ENCODE measurements at regions not wholly inside any gene's neighbourhood (a gene's known extent, or its start where the extent isn't known, plus 50 kb on each side); places are given as distances from the start of the nearest gene placed in this dataset.
"Not testable (repeated sequence)": the region's sequence is repeated elsewhere in the genome, so short reads cannot be mapped to it uniquely, and the experiment has no call there.

DNA sequence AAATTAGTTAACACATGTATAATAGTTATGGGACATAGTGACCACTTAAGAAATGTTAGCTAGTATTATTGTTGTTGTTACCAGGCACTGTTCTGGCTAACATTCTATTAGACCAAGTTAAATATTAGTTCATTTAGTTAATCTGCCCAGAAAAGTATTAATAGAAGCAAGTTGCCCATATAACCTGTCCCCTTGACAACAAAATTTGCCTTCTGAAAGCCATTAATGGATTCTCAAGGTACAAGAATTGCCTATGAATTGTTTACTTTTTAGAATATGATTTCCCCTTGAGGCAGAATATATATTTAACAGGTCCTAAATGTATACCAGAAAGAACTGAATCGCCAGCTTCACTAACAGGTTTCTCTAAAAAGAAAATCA, 167.3 kb upstream of the TMCC3 start:
- POLR2A ChIA-PET, result no interaction called here
- TF ChIP-seq CTCF (IDR thresholded peaks at IDR 0.05; ENCODE audit: insufficient read depth, low read depth, low read length), result no peak
- no peaks in the 10 kb centered on the region for H3K27me3 ChIP-seq (ENCODE audit: control insufficient read depth, insufficient read depth, low read length)
- CTCF ChIA-PET, result interaction anchor here (0.6 kb wide), 1 partner anchor 10 kb away, joined by 3 read pairs; no protein-coding TSS in a partner anchor
- no peak overlapping the region for H3K4me3 ChIP-seq (ENCODE audit: low read depth, low read length)
- no peak for DNase-seq (ENCODE audit: low read depth)
- H3K36me3 ChIP-seq (ENCODE audit: control insufficient read depth, insufficient read depth, low read length), result no peaks in the 10 kb centered on the region

GRCh38 chr12:94817201-94817600, 166.8 kb upstream of the TMCC3 start:
- CTCF ChIA-PET, result interaction anchor here (0.6 kb wide), 1 partner anchor 9 kb away, joined by 3 read pairs; no protein-coding TSS in a partner anchor
- H3K27me3 ChIP-seq (ENCODE audit: control insufficient read depth, insufficient read depth, low read length); H3K4me3 ChIP-seq (ENCODE audit: low read depth, low read length); H3K36me3 ChIP-seq (ENCODE audit: control insufficient read depth, insufficient read depth, low read length); POLR2A ChIA-PET; DNase-seq (ENCODE audit: low read depth): not testable (repeated sequence)

DNA sequence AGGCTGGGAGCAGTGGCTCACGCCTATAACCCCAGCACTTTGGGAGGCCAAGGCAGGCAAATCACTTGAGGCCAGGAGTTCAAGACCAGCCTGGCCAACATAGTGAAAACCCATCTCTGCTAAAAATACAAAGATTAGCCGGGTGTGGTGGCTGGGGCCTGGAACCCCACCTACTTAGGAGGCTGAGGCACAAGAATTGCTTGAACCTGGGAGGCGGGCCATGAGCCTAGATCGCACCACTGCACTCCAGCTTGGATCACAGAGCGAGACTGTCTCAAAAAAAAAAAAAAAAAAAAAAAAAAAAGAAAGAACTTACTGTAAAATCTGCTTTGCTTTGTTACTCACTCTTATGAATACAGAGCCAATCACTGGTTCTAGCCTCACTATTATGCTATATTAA, 166.4 kb upstream of the TMCC3 start:
- H3K36me3 ChIP-seq (ENCODE audit: control insufficient read depth, insufficient read depth, low read length); POLR2A ChIA-PET; H3K4me3 ChIP-seq (ENCODE audit: low read depth, low read length); H3K27me3 ChIP-seq (ENCODE audit: control insufficient read depth, insufficient read depth, low read length); DNase-seq (ENCODE audit: low read depth): not testable (repeated sequence)
- CTCF ChIA-PET, result interaction anchor here (0.6 kb wide), 1 partner anchor 9 kb away, joined by 3 read pairs; no protein-coding TSS in a partner anchor

DNA sequence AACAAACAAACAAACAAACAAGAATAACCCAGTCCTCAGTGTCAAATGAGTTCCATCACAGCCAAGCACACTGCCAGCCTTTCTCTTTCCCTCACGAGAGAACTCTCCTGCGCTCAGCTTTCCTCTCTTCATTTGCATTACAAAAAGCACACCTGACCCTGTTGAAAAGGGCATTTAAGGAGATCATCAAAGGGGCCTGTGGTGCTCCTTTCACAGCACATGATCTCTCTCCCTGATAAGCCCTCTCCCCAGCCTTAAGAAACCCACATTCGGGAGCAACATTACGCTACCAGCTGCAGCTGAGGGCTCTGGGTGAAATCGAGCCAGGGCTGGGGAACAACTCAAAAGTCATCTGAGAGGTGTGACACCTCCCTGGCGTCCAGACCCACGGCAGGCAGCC, 165.6 kb upstream of the TMCC3 start:
- CTCF ChIA-PET, result no interaction called here
- POLR2A ChIA-PET, result no interaction called here

GRCh38 chr12:94815450-94815849, 165.1 kb upstream of the TMCC3 start:
- H3K4me3 ChIP-seq (ENCODE audit: low read depth, low read length), result no peak overlapping the region
- H3K27me3 ChIP-seq (ENCODE audit: control insufficient read depth, insufficient read depth, low read length), result no peaks in the 10 kb centered on the region
- CTCF ChIA-PET, result no interaction called here
- DNase-seq (ENCODE audit: low read depth), result no peak
- H3K36me3 ChIP-seq (ENCODE audit: control insufficient read depth, insufficient read depth, low read length), result no peaks in the 10 kb centered on the region
- POLR2A ChIA-PET, result no interaction called here
- TF ChIP-seq CTCF (IDR thresholded peaks at IDR 0.05; ENCODE audit: insufficient read depth, low read depth, low read length), result no peak

More for the DNA sequence above, 165.6 kb upstream of the TMCC3 start:
- no peak for TF ChIP-seq CTCF (IDR thresholded peaks at IDR 0.05; ENCODE audit: insufficient read depth, low read depth, low read length)
- Histone ChIP-seq H3K27me3 (ENCODE audit: control insufficient read depth, insufficient read depth, low read length) (no peaks in the 10 kb centered on the region), H3K4me3 (ENCODE audit: low read depth, low read length) (no peak overlapping the region), H3K36me3 (ENCODE audit: control insufficient read depth, insufficient read depth, low read length) (no peaks in the 10 kb centered on the region)
- no peak for DNase-seq (ENCODE audit: low read depth)

DNA sequence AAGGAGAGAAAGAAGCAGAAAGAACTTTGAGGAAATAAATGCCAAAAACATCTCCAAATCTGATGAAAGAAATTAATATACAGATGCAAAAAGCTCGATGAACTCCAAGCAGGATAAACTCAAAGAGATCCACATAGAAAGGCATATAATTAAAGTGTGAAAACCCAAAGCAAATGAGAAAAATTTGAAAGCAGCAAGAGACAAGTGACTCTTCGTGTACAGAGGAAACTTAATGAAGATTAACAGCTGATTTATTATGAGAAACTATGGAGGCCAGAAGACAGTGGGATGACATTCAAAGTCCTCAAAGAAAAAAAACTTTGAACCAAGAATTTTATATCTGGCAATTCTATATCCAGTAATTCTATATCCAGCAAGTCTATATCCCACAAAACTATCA, 163.0 kb upstream of the TMCC3 start:
- no peak for DNase-seq (ENCODE audit: low read depth)
- TF ChIP-seq CTCF (IDR thresholded peaks at IDR 0.05; ENCODE audit: insufficient read depth, low read depth, low read length), result no peak
- ChIA-PET CTCF (no interaction called here), POLR2A (no interaction called here)
- Histone ChIP-seq H3K4me3 (ENCODE audit: low read depth, low read length) (no peak overlapping the region), H3K27me3 (ENCODE audit: control insufficient read depth, insufficient read depth, low read length) (no peaks in the 10 kb centered on the region), H3K36me3 (ENCODE audit: control insufficient read depth, insufficient read depth, low read length) (no peaks in the 10 kb centered on the region)

Data from BJ (cell line).